ENCODE measurements at regions not wholly inside any gene's neighbourhood (a gene's known extent, or its start where the extent isn't known, plus 50 kb on each side); places are given as distances from the start of the nearest gene placed in this dataset.
A peak's percentile ranks its signal among the peaks of the same experiment; 100 is the strongest.
"Not testable (repeated sequence)": the region's sequence is repeated elsewhere in the genome, so short reads cannot be mapped to it uniquely, and the experiment has no call there.

- DNase-seq (ENCODE audit: low read depth) = no peak
Observed at GRCh38 chr10:6928586-6928985, 348.5 kb upstream of the PRKCQ start.

GRCh38 chr10:6926971-6927370, 346.9 kb upstream of the PRKCQ start:
- no peak for DNase-seq (ENCODE audit: low read depth)

DNA sequence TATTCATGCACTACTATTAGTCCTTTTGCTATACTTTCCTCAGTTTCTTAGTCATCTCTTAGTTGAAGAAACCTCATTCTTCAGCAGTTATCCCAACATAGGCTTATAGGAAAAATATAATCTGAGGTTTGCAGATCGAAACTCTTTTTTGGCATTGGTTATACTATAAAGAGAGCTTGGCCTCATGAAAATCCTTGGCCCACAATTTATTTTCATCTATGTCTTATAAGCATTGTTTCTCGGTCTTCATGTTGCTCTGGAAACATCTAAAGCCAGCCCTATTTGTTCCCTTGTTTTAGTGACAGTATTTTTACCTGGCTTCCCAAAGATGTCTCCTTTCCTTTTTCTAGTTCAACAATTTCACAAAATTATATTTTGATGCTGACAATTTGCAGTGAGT, 345.1 kb upstream of the PRKCQ start:
- DNase-seq (ENCODE audit: low read depth) = no peak

GRCh38 chr10:6924166-6924565, 344.1 kb upstream of the PRKCQ start:
- DNase-seq (ENCODE audit: low read depth) = peak; percentile 84

GRCh38 chr10:6921026-6921425, 340.9 kb upstream of the PRKCQ start:
- not testable (repeated sequence) for DNase-seq (ENCODE audit: low read depth)

GRCh38 chr10:6920072-6921019, 340.3 kb upstream of the PRKCQ start:
- DNase-seq (ENCODE audit: low read depth) = peak; percentile 39

DNA sequence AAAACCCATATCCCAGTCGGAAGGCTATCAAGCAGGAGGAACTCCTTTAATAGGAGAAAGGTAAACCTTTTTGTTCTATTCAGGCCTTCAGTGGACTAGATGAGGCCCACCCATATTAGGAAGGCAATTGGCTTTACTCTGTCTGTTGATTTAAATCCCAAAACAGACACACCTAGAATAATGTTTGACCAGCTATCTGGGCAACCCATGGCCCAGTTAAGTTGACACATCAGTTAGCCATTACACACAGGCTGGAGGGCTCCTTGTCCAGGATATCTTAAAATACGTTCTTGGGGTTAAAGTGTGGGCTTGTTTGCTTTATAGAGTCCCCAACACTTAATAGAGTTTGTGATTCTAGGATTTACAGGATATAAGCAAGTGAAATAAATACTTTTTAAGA, 339.0 kb upstream of the PRKCQ start:
- no peak for DNase-seq (ENCODE audit: low read depth)

DNA sequence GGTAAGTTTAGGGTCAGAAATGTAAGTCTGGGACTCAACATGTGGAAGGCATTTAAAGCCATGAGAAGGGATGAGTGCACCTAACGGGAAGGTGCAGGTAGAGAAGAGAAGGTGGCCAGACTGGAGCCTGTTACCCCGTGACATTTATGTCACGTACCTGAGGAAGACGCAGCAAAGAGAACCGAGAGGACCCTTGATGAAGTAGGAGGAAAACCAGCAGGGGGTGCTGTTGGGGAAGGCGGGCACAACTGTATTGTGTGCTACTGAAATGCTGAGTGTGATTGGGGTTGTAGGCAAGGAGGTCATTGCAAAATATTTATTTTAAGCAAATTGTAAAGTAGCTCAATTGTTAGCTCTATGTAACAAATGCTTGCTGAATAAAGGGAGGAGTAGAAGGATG, 338.2 kb upstream of the PRKCQ start:
- DNase-seq (ENCODE audit: low read depth) = peak; percentile 8

DNA sequence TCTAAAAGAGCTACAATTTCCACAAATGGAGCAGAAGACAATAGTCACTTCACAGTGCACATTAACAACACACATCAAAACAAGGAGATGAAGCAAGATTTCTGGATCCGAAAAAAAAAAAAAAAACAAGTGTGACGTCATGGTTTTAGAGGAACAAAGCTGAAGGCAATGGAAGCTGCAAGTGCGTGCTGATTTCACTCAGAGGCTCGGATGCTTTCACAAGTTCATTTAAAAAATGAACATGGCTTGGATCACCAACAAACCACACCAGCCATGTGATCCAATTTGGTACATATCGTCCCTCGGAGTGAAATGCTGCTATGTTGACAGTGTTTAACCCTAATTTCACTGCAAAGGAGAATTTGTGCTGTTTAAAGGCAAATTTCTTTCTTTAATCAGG, 337.0 kb upstream of the PRKCQ start:
- DNase-seq (ENCODE audit: low read depth) = no peak

DNA sequence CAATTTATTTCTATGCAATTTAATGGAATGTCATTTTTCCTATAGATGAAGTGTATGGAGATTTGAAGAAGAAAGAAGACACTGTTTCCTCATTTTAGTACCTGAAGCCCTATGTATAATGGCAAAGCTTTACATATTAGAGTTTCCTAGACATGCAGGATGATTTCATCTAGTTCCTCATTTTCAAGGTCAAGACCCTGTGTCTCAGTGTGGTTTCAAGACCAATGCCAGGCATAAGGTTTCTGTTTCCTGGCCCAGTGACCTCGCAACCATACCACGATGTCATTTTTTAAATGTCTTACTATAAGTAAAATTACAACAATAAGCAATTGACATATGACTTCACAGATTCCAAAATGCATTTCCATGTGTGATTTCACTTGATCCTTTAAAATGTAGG, 336.5 kb upstream of the PRKCQ start:
- no peak for DNase-seq (ENCODE audit: low read depth)

DNA sequence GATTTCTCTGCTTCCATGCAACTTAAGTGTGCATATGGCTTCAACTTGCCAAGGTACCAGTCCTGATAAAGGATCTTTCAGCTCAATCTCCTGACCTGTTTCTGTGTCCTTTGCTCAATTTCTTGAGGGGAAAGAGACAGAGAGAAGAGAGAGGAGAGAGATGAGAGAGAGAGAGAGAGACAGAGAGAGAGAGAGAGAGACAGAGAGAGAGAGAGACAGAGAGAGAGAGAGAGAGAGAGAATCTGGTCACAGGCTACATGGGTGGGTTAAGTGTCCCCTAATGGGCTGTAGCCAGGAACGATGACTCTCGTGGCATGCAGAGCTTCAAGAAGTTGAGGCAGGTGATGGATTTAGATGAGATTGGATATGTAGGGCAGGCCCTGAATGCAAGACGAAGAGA, 335.2 kb upstream of the PRKCQ start:
- DNase-seq (ENCODE audit: low read depth) = no peak

DNA sequence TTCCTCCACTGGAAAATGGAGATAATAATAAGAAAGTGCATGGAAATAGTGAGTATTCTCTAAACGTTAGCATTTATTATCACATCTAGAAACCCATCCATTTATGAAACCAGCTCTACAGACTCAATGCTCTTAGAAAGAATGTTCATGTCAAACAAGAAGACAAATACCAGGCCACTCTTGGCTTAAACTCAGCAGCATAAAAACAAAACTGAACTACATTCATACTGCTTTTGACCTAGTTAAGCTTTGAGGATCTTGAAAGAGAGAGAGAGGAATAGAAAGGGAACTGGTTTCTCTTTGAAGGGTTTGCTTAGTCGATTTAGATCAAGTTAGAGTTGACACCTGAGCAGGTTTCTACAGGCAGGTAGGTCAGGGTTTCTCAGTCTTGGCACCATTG, 332.9 kb upstream of the PRKCQ start:
- DNase-seq (ENCODE audit: low read depth) = no peak

DNA sequence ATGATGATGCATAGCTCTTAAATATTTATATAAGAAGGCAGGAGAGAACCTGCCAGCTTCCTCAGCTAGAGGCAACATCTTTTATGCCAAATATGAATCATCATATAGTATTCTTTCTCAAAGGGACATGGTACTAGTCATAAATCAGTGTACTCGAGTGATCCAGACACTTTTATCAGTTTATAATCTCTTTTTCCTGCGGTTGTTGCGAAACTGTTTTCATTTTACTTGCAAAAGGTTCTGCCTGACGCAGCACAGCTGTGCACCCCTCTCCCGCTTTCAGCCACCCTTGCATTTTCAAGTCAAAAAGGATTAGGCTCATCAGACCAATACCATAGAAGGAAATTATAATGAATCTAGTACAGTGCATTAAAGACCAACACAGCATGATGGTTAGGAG, 332.3 kb upstream of the PRKCQ start:
- no peak for DNase-seq (ENCODE audit: low read depth)

DNA sequence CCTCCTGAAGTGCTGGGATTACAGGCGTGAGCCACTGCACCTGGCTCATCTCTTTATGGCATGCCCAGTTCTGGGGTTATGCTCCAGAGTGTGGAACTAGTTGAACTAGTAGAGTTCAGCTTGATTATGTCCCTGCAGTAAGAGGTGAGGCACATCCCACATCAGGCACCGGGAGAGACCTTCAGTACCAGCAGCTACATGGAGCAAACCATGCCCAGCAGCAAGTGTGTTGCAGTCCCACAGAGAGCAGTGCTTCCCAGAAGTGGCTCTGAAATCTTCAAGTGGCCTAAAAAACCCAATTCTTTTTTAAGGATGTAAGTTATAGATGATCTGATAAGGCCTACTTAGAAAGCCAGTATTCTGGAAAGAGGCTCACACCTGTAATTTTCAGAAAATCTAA, 331.9 kb upstream of the PRKCQ start:
- no peak for DNase-seq (ENCODE audit: low read depth)

- DNase-seq (ENCODE audit: low read depth) = no peak
Observed at GRCh38 chr10:6909905-6910560, 330.0 kb upstream of the PRKCQ start.

GRCh38 chr10:6907877-6908530, 327.9 kb upstream of the PRKCQ start:
- no peak for DNase-seq (ENCODE audit: low read depth)

- no peak for DNase-seq (ENCODE audit: low read depth)
Observed at GRCh38 chr10:6894405-6894804, 314.3 kb upstream of the PRKCQ start.

DNA sequence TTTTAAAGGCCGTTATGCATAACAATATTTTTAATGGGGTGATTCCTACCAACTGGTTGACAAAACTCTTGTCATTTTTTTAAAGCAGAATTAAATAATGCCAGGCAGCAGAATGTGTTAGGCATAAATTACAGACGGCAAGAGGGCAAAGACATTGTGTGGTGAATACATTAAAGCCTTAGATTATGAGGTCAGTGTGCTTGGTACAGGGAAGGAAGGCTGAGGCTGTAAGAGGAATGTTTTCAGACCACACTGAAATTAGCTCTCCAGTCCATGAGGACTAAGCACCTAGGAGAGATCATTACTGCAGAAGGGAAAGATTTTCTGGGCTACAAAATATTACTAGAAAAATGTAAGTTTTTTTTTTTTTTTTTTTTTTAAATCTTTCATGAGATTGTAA, 312.8 kb upstream of the PRKCQ start:
- DNase-seq (ENCODE audit: low read depth) = no peak

DNA sequence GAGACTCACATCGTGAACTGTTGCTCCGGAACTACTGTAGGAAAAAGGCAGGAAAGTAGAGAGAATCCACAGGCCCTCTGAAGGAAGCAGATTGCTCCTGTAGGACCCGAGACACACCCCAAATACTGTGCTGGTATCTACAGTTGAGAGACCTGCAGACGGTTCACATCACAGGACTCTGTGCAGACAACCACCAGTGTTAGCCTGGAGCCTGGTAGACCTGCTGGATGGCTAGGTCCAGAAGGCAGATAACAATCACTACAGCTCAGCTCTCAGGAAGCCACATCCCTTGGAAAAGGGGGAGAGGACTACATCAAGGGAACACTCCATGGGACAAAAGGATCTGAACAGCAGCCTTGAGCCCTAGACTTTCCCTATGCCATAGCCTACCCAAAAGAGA, 311.8 kb upstream of the PRKCQ start:
- no peak for DNase-seq (ENCODE audit: low read depth)

- no peak for DNase-seq (ENCODE audit: low read depth)
Observed at GRCh38 chr10:6889718-6890117, 309.6 kb upstream of the PRKCQ start.

GRCh38 chr10:6888434-6888833, 308.4 kb upstream of the PRKCQ start:
- no peak for DNase-seq (ENCODE audit: low read depth)

- no peak for DNase-seq (ENCODE audit: low read depth)
Observed at GRCh38 chr10:6885284-6885683, 305.2 kb upstream of the PRKCQ start.

Measured in HT1080 (cell line).